ENCODE measurements at regions not wholly inside any gene's neighbourhood (a gene's known extent, or its start where the extent isn't known, plus 50 kb on each side); places are given as distances from the start of the nearest gene placed in this dataset.
"Not testable (repeated sequence)": the region's sequence is repeated elsewhere in the genome, so short reads cannot be mapped to it uniquely, and the experiment has no call there.

- TF ChIP-seq NRF1 (IDR thresholded peaks at IDR 0.05; ENCODE audit: low read depth, low read length) (no peak), CEBPB (IDR thresholded peaks at IDR 0.05; ENCODE audit: low read depth, low read length) (no peak), GABPA (IDR thresholded peaks at IDR 0.05; ENCODE audit: borderline replicate concordance, insufficient read depth, low read length) (no peak), BACH1 (IDR thresholded peaks at IDR 0.05; ENCODE audit: low read length) (no peak), EZH2 (IDR thresholded peaks at IDR 0.05; ENCODE audit: low read depth, low read length, severe bottlenecking) (no peak)
Observed at GRCh38 chr3:56951366-56951765, 109.1 kb upstream of the SPATA12 start (continued).

- H3K4ac ChIP-seq (replicated peaks; ENCODE audit: insufficient read length, low read depth, low read length); FAIRE-seq; H3K36me3 ChIP-seq (ENCODE audit: control insufficient read depth in 2 of 4, insufficient read depth in 4 of 4, low read length in 3 of 4); H3K9ac ChIP-seq (replicated peaks in 1 of 4; ENCODE audit: extremely low read depth in 1 of 4, low read depth in 3 of 4, low read length in 3 of 4); H2AK5ac ChIP-seq (ENCODE audit: low read depth, low read length); H3K56ac ChIP-seq (replicated peaks; ENCODE audit: insufficient read length, low read depth, low read length); H3K4me2 ChIP-seq (ENCODE audit: insufficient read depth in 1 of 2, low read depth in 2 of 2, low read length in 2 of 2); H3K27me3 ChIP-seq (replicated peaks in 1 of 4; ENCODE audit: control insufficient read depth in 3 of 4, extremely low read depth in 1 of 4, insufficient read depth in 3 of 4, low read length in 3 of 4); H3K4me1 ChIP-seq (replicated peaks in 1 of 4; ENCODE audit: control insufficient read depth in 3 of 4, insufficient read depth in 4 of 4, low read length in 3 of 4); H2BK12ac ChIP-seq (ENCODE audit: low read depth, low read length); H2BK20ac ChIP-seq (ENCODE audit: low read length); H3K79me2 ChIP-seq (ENCODE audit: control insufficient read depth in 1 of 2, insufficient read depth in 2 of 2, low read length in 2 of 2); H3K27ac ChIP-seq (ENCODE audit: low read depth, low read length); H4K91ac ChIP-seq (replicated peaks; ENCODE audit: insufficient read length, low read length); H3K23ac ChIP-seq (ENCODE audit: insufficient read length); DNase-seq (ENCODE audit: low read depth in 1 of 2, low spot score in 2 of 2); H4K20me1 ChIP-seq (replicated peaks in 1 of 2; ENCODE audit: control insufficient read depth in 1 of 2, insufficient read depth in 2 of 2, low read length in 2 of 2); H2BK15ac ChIP-seq (ENCODE audit: low read length); H3K23me2 ChIP-seq (ENCODE audit: low read depth, low read length); CTCF ChIA-PET (ENCODE audit: partially characterized antibody); H4K5ac ChIP-seq (ENCODE audit: insufficient read length, low read depth, low read length); H3K14ac ChIP-seq (ENCODE audit: insufficient read length); H2AFZ ChIP-seq (ENCODE audit: low read length); H3K79me1 ChIP-seq (ENCODE audit: low read depth, low read length); H3K18ac ChIP-seq (ENCODE audit: extremely low read depth, low read length); POLR2A ChIA-PET (ENCODE audit: partially characterized antibody); H4K8ac ChIP-seq (ENCODE audit: extremely low read depth, insufficient read depth, low read length); H2BK120ac ChIP-seq (replicated peaks; ENCODE audit: low read depth, low read length); H3K4me3 ChIP-seq (ENCODE audit: extremely low read depth in 1 of 4, insufficient read depth in 2 of 4, low read depth in 3 of 4, low read length in 4 of 4); H2BK5ac ChIP-seq (ENCODE audit: low read depth, low read length); H3K9me3 ChIP-seq (ENCODE audit: insufficient read depth in 2 of 2, low read depth in 1 of 2, low read length in 1 of 2): not testable (repeated sequence)
- WGBS, 2 experiments (ENCODE audit: extremely low coverage in 1 of 2, insufficient coverage in 1 of 2, insufficient read length in 1 of 2, insufficient replicate concordance in 2 of 2, low coverage in 1 of 2, low lambda C conversion rate in 2 of 2, missing lambda C conversion rate in 1 of 2), result 85% methylated on average over 5 of the region's 5 CpGs; no CpG with 5 or more reads in 1 of the 2 experiments
Observed at GRCh38 chr3:56945378-56945777, 115.1 kb upstream of the SPATA12 start.
